Stomach (tissue), 8 donors: ENCODE measurements at regions not wholly inside any gene's neighbourhood (a gene's known extent, or its start where the extent isn't known, plus 50 kb on each side); places are given as distances from the start of the nearest gene placed in this dataset.

Source experiments
- DNase-seq, 2 donors: peaks; one replicate each; pipeline versions ENCODE4 v3.0.0 to v3.0.0-alpha.2; 2013 to 2019
- H3K27ac ChIP-seq, 5 donors: fragments of 200-600 bp in 4 of 5; sonication (generic) in 4 of 5; one replicate each; pipeline ENCODE4 v1.5.1; 2013 to 2019; ENCODE audit warnings: mild to moderate bottlenecking in 1 of 5, moderate library complexity in 1 of 5
- H3K27me3 ChIP-seq, 3 donors: fragments of 200-600 bp; sonication (generic); one replicate each; pipeline ENCODE4 v1.5.1; 2017 to 2019; ENCODE audit warnings: mixed run types in 1 of 3
- H3K36me3 ChIP-seq, 4 donors: fragments of 200-600 bp; sonication (generic); 1 replicate in 3 of 4; 2 replicates in 1 of 4; pipeline ENCODE4 v1.5.1; 2016 to 2019
- H3K4me1 ChIP-seq, 4 donors: fragments of 200-600 bp; sonication (generic); one replicate each; pipeline ENCODE4 v1.5.1; 2016 to 2019
- H3K4me3 ChIP-seq, 4 donors: fragments of 200-600 bp; sonication (generic) in 3 of 4; one replicate each; pipeline ENCODE4 v1.5.1; 2016 to 2019; ENCODE audit warnings: mild to moderate bottlenecking in 1 of 4
- H3K9me3 ChIP-seq, 4 donors: fragments of 200-600 bp; sonication (generic); one replicate each; pipeline ENCODE4 v1.5.1; 2016 to 2019
- CTCF ChIP-seq, 7 experiments: fragments of 450-650 bp in 4 of 7; fragments of 200-600 bp in 3 of 7; sonication (generic) in 3 of 7; IDR thresholded peaks; one replicate each; pipeline ENCODE4 v1.5.1; 2016 to 2019; ENCODE audit warnings: antibody characterized with exemption in 7 of 7, control low read depth in 2 of 7, mild to moderate bottlenecking in 1 of 7
- EP300 ChIP-seq: sonication (generic); formaldehyde crosslinking; IDR thresholded peaks from one replicate; pipeline ENCODE4 v1.6.1; 2017; ENCODE audit warnings: antibody characterized with exemption
- POLR2A ChIP-seq, 4 donors: fragments of 450-650 bp; IDR thresholded peaks; one replicate each; pipeline ENCODE4 v1.6.1; 2016; ENCODE audit warnings: antibody characterized with exemption in 4 of 4, control low read depth in 2 of 4, mild to moderate bottlenecking in 1 of 4, moderate library complexity in 1 of 4
- POLR2AphosphoS5 ChIP-seq, 3 donors: sonication (generic); formaldehyde crosslinking; IDR thresholded peaks; one replicate each; pipeline ENCODE4 v1.6.1; 2016; ENCODE audit warnings: antibody characterized with exemption in 3 of 3
- WGBS, 5 donors: extraction: QIAGEN DNeasy Blood & Tissue Kit in 3 of 5; methylation state at CpG; one replicate each; pipeline versions ENCODE4 v1.1.5 to v1.1.7; 2013 to 2018; 5-methylcytosine and 5-hydroxymethylcytosine counted together
- intact Hi-C: fragments of 100-400 bp; cut with DNase I; formaldehyde crosslinking; loops from one replicate; pipeline ENCODE4 v1.15.1; 2023; ENCODE audit warnings: low total_unique reads
- donor health status: healthy with polysubstance abuse.
- donor health status: Bipolar disorder and iron deficiency.
- donor health status: healthy.

GRCh38 chr11:81993755-81994154 lies 739.9 kb downstream of the FAM181B start:
- Histone ChIP-seq H3K4me3 (no peak overlapping the region), H3K9me3 (peaks cover 0 to 14% (median 9%) of the 10 kb centered on the region in 4 donors), H3K4me1 (no peaks in the 10 kb centered on the region), H3K27ac (no peak overlapping the region), H3K36me3 (no peaks in the 10 kb centered on the region), H3K27me3 (no peaks in the 10 kb centered on the region)
- no peak for TF ChIP-seq POLR2A (IDR thresholded peaks at IDR 0.05)
- TF ChIP-seq EP300 = no peak
- no peak for TF ChIP-seq CTCF (IDR thresholded peaks at IDR 0.05)
- TF ChIP-seq POLR2AphosphoS5 (IDR thresholded peaks at IDR 0.05) = no peak
- intact Hi-C loops = no loop called here
- no peak for DNase-seq

DNA sequence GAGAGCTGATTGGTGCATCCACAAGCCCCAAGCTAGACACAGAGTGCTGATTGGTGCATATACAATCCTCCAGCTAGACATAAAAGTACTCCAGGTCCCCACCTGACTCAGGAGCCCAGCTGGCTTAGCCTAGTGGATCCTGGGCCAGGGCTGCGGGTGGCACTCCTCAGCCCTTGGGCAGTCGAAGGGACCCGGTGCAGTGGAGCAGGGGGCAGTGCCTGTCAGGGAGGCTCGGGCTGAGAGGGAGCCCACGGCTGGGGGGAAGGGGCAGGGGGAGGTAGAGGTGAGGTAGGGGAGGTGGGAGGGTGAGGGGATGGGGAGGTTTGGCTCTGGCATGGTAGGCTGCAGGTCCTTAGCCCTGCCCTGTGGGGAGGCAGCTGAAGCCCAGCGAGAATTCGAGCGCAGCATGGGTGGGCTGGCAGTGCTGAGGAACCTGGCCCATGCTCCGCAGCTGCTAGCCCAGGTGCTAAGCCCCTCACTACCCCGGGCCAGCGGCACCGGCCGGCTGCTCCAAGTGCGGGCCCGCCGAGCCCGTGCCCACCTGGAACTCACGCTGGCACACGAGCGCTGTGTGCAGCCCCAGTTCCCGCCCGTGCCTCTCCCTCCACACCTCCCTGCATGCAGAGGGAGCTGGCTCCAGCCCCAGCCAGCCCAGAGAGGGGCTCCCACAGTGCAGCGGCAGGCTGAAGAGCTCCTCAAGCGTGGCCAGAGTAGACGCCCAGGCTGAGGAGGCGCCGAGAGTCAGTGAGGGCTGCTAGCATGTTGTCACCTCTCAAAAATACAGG lies 742.8 kb downstream of the FAM181B start:
- H3K9me3 ChIP-seq = peaks cover 0 to 26% (median 16%) of the 10 kb centered on the region in 4 donors

GRCh38 chr11:81989093-81989492 lies 744.6 kb downstream of the FAM181B start:
- TF ChIP-seq CTCF (IDR thresholded peaks at IDR 0.05) = no peak
- TF ChIP-seq EP300 = no peak
- no peak for TF ChIP-seq POLR2A (IDR thresholded peaks at IDR 0.05)
- TF ChIP-seq POLR2AphosphoS5 (IDR thresholded peaks at IDR 0.05) = no peak
- intact Hi-C loops = no loop called here
- Histone ChIP-seq H3K36me3 (no peaks in the 10 kb centered on the region), H3K4me3 (no peak overlapping the region), H3K4me1 (no peaks in the 10 kb centered on the region), H3K9me3 (peaks cover 0 to 30% (median 15%) of the 10 kb centered on the region in 4 donors), H3K27me3 (no peaks in the 10 kb centered on the region), H3K27ac (no peak overlapping the region)
- 60 to 68% (median 65%) methylated on average over 3 of the region's 3 CpGs for WGBS, 5 donors
- no peak for DNase-seq

More for the DNA sequence above, 742.8 kb downstream of the FAM181B start:
- Histone ChIP-seq H3K4me1 (no peaks in the 10 kb centered on the region), H3K27ac (no peak overlapping the region), H3K4me3 (no peak overlapping the region), H3K27me3 (no peaks in the 10 kb centered on the region), H3K36me3 (no peaks in the 10 kb centered on the region)
- no peak for TF ChIP-seq POLR2AphosphoS5 (IDR thresholded peaks at IDR 0.05)
- no peak for TF ChIP-seq CTCF (IDR thresholded peaks at IDR 0.05)
- no peak for TF ChIP-seq EP300
- no peak for TF ChIP-seq POLR2A (IDR thresholded peaks at IDR 0.05)
- no peak for DNase-seq
- WGBS, 5 donors = 91 to 94% (median 93%) methylated on average over 23 to 27 of the region's 27 CpGs
- intact Hi-C loops = no loop called here

- no peak overlapping the region for H3K27ac ChIP-seq
- H3K4me1 ChIP-seq = no peaks in the 10 kb centered on the region
- WGBS, 5 donors = 59 to 73% (median 64%) methylated on average over 3 of the region's 3 CpGs
- DNase-seq = peak in 1 of 2 donors; percentile 46
- intact Hi-C loops = no loop called here
- H3K4me3 ChIP-seq = no peak overlapping the region
- TF ChIP-seq POLR2AphosphoS5 (IDR thresholded peaks at IDR 0.05) (no peak), CTCF (IDR thresholded peaks at IDR 0.05) (no peak), EP300 (no peak), POLR2A (IDR thresholded peaks at IDR 0.05) (no peak)
- no peaks in the 10 kb centered on the region for H3K27me3 ChIP-seq
- no peaks in the 10 kb centered on the region for H3K36me3 ChIP-seq
- peaks cover 0 to 30% (median 15%) of the 10 kb centered on the region in 4 donors for H3K9me3 ChIP-seq
These were observed 745.7 kb downstream of the FAM181B start for GRCh38 chr11:81987829-81988472.
